HS-27A (cell line): ENCODE measurements at regions not wholly inside any gene's neighbourhood (a gene's known extent, or its start where the extent isn't known, plus 50 kb on each side); places are given as distances from the start of the nearest gene placed in this dataset.
"Not testable (repeated sequence)": the region's sequence is repeated elsewhere in the genome, so short reads cannot be mapped to it uniquely, and the experiment has no call there.

Experiments
- DNase-seq: peaks from one replicate; pipeline ENCODE4 v3.0.0-alpha.2; 2012; ENCODE audit warnings: low read depth, missing footprints

DNA sequence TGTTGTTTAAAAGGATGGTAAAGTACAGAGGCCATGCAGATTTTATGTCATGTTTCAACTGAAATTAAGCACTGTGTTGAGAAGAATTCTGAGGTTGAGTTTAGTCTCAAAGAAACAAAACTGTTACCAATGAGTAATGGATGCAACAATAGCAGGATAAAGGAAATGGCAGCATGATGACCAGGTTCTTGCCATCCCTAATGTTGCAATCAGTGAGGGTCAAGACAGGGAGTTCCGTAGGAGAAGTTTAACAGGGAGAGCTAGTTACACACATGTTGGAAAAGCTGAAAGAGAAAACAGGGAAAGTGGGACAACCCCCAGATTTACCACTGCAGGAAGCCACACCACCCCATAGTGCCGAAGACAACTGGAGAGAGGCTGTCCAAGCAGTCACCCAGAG is 343.8 kb upstream of the EPHA4 start:
- no peak for DNase-seq

- no peak for DNase-seq
These were observed 342.3 kb upstream of the EPHA4 start for GRCh38 chr2:221914334-221914880.

DNA sequence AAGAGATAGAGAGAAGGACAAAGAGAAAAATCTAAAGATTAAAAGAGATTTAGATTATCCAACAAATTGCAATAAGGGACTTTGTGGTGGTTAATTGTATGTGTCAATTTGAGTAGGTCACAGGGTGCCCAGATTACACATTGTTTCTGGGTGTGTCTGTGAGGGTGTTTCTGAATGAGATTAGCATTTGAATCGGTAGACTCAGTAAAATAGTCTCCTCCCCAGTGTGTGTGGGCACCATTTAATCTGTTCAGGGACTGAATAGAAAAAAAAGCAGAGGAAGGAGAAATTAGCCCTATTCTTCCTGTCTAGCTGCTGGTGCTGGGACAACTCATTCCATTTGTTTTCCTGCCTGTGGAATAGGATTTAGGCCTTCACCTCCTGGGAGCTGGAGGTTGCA is 339.8 kb upstream of the EPHA4 start:
- no peak for DNase-seq

DNA sequence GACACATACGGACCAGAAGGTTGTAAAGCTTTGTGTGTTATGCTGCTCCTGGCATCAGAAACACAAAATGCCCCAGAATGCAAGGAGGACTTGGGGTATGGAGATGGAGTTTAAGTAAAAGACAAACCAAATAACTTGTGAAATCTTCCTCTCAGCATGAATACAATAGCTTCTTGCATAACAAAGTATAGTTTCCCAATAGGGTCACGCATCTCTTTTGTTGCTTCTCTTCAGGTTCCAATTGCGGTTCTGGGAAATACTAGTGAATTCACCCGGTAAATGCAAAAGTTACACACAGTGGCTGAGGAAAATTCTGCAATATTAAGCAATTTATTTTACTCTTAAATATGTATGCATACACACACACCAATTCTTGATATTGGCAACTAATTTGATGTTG is 339.2 kb upstream of the EPHA4 start:
- DNase-seq: no peak

DNA sequence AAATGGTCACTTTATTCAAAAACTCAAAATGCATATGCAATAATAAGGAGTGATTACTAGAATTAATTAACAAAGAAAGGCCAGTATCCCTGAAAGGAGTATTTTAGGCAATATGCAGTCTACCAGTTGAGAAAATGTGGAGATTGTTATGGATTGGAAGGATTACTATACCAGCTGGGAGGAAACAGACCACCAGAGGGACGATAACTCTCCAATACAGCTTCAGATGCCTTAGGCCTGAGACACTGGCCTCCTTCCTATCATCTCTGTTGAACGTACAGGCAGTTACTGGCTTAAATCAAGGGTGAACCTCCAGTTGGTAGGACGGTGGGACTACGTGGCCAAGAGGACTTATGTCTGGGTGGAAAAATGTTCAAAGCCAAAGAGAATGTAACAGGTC is 336.4 kb upstream of the EPHA4 start:
- no peak for DNase-seq

- DNase-seq: no peak
These were observed 325.6 kb upstream of the EPHA4 start for GRCh38 chr2:221897718-221898117.

- no peak for DNase-seq
These were observed 324.5 kb upstream of the EPHA4 start for GRCh38 chr2:221896505-221897151.

GRCh38 chr2:221895366-221896121 is 323.4 kb upstream of the EPHA4 start:
- DNase-seq: no peak

DNA sequence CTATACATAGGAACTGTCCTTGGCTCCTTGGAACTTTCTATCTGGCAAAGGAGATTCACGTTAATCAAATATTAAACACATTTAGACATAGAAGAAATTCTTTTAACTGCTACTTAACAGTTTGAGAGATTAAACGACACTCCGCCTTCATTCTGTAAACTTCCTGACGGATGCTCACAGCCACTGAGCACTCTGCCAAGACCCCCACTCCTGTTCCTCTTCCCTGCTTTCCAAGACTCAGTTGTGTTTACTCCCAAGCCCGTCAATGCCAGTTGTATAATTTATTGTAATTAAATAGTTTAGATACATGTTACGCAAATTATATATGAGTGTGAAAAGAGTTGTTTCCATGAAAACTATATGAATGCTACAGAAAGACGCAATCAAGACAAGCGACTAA is 321.4 kb upstream of the EPHA4 start:
- no peak for DNase-seq

GRCh38 chr2:221892006-221892405 is 319.9 kb upstream of the EPHA4 start:
- DNase-seq: not testable (repeated sequence)

GRCh38 chr2:221883976-221884375 is 311.9 kb upstream of the EPHA4 start:
- no peak for DNase-seq

DNA sequence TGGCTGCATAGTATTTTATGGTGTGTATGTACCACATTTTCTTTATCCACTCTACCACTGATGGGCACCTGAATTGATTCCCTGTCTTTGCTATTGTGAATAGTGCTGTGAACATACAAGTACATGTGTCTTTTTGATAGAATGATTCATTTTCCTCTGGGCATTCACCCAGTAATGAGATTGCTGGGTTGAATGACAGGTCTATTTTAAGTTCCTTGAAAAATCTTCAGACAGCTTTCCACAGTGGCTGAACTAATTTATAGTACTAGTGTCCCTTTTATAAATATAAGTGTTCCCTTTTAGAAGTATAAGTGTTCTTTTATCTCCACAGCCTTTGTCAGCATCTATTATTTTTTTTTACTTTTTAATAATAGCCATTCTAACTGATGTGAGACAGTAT is 303.9 kb upstream of the EPHA4 start:
- DNase-seq: no peak

DNA sequence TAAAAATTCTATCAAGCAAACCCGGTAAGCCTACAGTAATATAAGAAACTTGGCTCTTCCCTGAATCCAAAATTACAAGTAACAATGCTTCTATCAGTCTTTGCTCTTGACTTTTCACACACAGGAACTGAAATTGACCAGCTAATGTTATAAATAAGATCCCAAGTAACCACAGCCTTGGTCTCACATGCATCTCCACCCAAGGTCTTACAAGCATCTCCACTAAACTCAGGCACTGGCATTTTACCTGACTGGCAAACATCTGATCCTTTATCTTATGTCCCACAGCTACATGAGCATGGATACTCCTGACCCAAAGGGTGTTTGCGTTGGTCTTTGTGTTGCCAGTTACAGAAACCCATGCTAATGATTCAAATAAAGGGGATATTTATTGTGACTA is 302.3 kb upstream of the EPHA4 start:
- DNase-seq: no peak

- no peak for DNase-seq
These were observed 285.6 kb upstream of the EPHA4 start for GRCh38 chr2:221857719-221858118.

DNA sequence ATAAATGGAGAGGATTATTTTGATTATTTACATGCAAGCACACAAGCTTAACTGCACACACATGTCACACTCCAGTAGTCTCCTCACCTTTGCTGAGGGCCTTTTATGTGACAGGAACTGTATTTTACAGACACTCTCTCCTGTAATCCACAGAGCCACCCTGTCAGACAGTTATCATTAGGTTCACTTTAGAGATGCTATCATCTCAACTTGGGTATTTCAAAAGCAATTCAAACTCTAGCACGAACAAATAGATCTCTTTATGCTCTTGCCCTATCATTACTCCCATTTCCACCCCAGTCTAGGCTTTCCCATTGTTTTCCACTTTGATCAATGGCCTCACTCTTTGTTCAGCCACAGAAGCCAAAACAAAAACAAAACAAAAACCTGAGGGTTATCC is 281.2 kb upstream of the EPHA4 start:
- no peak for DNase-seq

GRCh38 chr2:221851531-221852045 is 279.5 kb upstream of the EPHA4 start:
- DNase-seq: no peak

DNA sequence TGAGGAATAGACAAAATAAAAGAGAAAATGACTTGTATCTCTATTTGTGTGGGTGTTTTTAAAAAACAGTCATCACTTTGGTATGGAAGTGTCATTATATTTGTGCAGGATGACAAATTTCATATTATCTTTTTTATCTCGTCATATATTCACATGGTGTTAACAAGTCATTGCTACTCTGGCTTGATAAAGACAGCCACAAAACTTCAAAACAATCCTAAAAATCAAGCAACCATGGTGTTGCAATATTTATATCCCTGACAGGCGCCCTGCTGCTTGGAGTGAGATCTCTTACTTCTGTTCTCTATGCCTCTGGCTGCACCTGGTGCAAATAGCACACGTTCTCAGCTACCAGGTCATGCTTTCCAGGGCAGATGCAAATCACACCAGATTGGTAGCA is 278.0 kb upstream of the EPHA4 start:
- no peak for DNase-seq

DNA sequence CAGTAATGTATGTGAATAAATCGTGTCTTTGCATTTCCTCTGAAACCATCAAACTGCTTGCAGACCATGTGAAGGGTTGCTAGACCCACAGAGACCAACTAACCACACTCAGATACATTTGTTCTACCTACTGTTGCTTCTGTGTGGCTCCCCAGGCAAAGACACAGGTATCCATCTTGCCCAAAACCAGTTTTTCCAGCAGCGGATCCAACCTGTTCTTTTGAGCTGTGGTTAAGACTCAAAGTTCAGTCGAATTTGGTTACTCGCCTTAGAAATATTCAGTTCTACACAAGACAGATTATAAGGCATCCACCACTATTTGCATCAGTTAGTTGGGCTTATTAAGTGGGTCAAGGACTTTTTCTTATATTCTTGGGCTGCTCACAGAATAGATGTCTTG is 276.2 kb upstream of the EPHA4 start:
- DNase-seq: no peak

DNA sequence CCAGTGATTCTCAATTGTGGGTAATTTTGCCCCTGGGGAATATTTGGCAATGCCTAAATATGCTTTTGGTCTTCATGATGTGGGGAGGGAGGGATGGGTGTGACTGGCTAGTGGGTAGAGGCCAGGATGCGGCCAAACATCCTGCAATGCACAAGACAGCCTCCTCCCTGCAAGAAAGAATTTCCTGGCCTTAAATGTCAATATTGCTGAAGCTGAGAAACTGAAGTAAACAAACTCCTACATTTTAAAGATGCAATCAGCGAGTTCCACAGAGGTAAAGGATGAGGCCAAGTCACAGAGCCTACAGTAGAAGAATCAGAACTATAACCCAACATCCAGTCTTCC is 272.9 kb upstream of the EPHA4 start:
- no peak for DNase-seq

DNA sequence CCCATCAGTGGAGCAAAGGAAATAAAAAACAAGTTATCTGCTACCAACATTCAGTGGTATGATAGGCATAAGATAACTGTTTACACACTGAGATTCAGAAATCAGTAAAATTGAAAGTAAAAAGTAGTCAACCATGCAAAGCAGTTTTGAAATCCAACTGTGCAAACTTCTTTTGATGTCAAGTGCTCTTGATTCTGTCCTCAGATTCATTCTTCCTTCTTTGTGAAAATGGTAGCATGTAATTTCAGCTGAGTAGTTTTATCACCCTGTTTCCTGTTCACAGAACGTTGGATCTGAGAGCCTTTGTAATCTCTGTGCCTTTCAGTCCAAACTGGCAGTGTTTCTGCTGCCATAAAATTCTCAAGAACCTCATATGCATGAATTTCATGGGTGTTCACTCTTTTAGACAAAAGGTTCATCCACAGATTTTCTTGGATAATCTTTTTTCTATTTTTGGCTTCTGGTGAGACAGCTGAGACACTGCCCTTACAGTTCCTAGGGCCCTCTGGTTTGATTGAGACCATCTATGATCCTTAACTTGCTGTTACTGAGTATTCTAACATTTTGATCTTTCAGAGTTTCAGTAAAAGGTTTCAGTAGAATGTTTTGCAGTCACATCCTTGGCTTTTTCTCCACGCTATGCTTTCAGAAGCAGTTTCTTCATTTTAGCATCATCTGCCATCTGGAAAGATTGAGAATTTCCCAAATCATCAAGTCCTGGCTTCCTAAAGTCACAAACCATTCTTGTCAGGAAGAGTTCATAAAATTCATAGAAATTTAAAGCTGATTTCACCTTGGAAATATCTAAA is 272.3 kb upstream of the EPHA4 start:
- DNase-seq: no peak

DNA sequence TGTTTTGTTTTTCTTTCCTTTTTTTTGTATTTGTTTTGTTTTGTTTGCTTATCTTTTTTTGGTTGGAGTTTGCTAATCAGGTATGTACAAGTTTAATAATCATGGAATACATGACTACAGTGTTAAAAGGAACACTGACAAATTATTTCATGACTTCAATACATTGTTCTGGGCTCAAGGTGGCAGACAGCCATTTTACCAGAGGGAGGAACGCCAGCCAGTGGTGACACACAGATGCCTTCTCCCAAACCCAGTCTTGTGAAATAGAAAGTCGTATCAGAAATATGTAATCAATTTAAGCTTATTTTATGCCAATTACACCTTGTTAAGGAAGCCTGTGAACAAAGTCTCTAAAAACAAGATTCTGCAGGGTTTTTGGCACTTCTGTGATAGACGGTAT is 264.0 kb upstream of the EPHA4 start:
- DNase-seq: no peak

DNA sequence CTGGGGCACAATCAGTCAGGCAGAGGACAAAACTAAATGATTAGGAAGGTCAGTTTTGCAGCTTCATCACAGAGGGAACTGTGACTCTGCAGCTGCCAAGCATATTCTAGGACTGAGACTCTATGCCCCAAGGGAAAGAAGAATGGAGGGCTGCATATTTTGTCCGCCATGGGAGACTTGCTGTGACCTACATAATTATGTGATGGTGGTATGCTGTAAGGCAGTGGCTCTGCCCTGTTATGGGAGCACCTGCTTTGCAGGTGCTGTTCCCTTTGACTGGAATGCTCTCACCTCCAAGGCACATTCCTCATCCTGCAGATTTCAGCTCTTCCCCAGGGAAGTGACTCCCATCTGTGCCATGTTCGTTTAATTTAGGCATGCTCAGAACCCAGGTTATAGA is 261.9 kb upstream of the EPHA4 start:
- DNase-seq: no peak

GRCh38 chr2:221831051-221831450 is 258.9 kb upstream of the EPHA4 start:
- no peak for DNase-seq
